Astrocyte (in vitro differentiated cells and primary cell): ENCODE measurements at regions not wholly inside any gene's neighbourhood (a gene's known extent, or its start where the extent isn't known, plus 50 kb on each side); places are given as distances from the start of the nearest gene placed in this dataset.

Experiments used
- CTCF ChIP-seq: IDR thresholded peaks from 2 replicates; pipeline ENCODE4 v1.5.1; 2011; ENCODE audit warnings: low read depth, mild to moderate bottlenecking, inconsistent platforms, low read length, moderate library complexity; ENCODE audit not compliant: insufficient read depth
- EZH2 ChIP-seq: IDR thresholded peaks from 2 replicates; pipeline ENCODE4 v1.6.1; 2012; ENCODE audit warnings: mild to moderate bottlenecking, low read length, inconsistent platforms; ENCODE audit not compliant: insufficient read depth

GRCh38 chrX:10387011-10387410, 230.2 kb downstream of the CLCN4 start:
- TF ChIP-seq EZH2 (no peak), CTCF (no peak)
